ENCODE measurements at regions not wholly inside any gene's neighbourhood (a gene's known extent, or its start where the extent isn't known, plus 50 kb on each side); places are given as distances from the start of the nearest gene placed in this dataset.

DNA sequence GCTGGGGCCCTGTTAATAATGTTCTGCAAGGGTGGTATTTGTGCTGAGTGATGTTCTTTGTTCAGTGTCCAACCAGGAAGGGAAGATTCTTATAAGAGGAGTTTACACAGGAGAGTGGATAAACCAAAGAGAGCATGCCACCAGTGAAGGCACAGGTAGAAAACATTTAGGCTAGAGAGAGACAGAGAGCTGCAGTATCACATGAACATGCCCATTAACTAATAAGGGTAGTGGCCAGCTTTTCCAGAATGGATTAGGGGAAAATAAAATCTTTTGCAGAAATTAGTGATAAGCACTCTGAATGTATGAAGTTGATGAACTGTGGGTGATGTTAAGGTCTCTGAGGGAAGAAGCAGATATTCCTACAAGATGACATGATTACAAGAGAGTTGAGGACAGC lies 54.1 kb upstream of the PRLR start:
- Mint-ChIP-seq H3K4me1 (ENCODE audit: low read depth) (peaks cover 2% of the 10 kb centered on the region), H3K4me3 (ENCODE audit: low read depth) (no peak overlapping the region), H3K27me3 (no peaks in the 10 kb centered on the region), H3K9me3 (ENCODE audit: low read depth) (peaks cover 11% of the 10 kb centered on the region), H3K27ac (no peak overlapping the region), H3K36me3 (ENCODE audit: insufficient read depth) (no peaks in the 10 kb centered on the region)
- TF ChIP-seq, protein P1, sequence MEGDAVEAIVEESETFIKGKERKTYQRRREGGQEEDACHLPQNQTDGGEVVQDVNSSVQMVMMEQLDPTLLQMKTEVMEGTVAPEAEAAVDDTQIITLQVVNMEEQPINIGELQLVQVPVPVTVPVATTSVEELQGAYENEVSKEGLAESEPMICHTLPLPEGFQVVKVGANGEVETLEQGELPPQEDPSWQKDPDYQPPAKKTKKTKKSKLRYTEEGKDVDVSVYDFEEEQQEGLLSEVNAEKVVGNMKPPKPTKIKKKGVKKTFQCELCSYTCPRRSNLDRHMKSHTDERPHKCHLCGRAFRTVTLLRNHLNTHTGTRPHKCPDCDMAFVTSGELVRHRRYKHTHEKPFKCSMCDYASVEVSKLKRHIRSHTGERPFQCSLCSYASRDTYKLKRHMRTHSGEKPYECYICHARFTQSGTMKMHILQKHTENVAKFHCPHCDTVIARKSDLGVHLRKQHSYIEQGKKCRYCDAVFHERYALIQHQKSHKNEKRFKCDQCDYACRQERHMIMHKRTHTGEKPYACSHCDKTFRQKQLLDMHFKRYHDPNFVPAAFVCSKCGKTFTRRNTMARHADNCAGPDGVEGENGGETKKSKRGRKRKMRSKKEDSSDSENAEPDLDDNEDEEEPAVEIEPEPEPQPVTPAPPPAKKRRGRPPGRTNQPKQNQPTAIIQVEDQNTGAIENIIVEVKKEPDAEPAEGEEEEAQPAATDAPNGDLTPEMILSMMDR (IDR thresholded peaks at IDR 0.05; ENCODE audit: unreplicated experiment) = no peak
- DNase-seq (ENCODE audit: low spot score, unreplicated experiment) = no peak

DNA sequence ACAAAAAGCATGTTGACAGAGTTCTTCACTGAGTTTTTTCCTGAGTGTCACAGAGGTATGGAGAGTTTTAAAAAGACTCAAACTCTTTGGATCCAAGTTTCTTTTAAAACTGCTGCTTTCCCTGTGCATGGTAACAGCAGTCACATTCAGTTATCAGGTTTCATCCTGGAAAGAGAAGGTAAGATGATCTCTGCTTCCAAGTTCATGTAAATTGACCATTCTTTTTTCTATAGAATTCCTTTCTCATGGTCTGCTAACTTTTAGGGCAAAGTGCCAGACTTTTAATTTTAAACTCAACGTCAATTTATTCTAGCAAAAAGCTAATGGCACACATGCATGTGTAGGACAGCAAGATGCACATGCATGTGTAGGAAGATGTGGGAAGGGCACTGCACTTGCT lies 52.5 kb upstream of the PRLR start:
- H3K27ac Mint-ChIP-seq = no peak overlapping the region
- H3K4me3 Mint-ChIP-seq (ENCODE audit: low read depth) = no peak overlapping the region
- H3K4me1 Mint-ChIP-seq (ENCODE audit: low read depth) = peaks cover 2% of the 10 kb centered on the region
- H3K9me3 Mint-ChIP-seq (ENCODE audit: low read depth) = peaks cover 15% of the 10 kb centered on the region
- DNase-seq (ENCODE audit: low spot score, unreplicated experiment) = no peak
- H3K36me3 Mint-ChIP-seq (ENCODE audit: insufficient read depth) = no peaks in the 10 kb centered on the region
- H3K27me3 Mint-ChIP-seq = no peaks in the 10 kb centered on the region
- TF ChIP-seq, protein P1 (IDR thresholded peaks at IDR 0.05; ENCODE audit: unreplicated experiment) = no peak

- peaks cover 19% of the 10 kb centered on the region for H3K9me3 Mint-ChIP-seq (ENCODE audit: low read depth)
Measured at GRCh38 chr5:35281613-35282012, 51.3 kb upstream of the PRLR start.

More at GRCh38 chr5:35281613-35282012, 51.3 kb upstream of the PRLR start:
- H3K27me3 Mint-ChIP-seq = no peaks in the 10 kb centered on the region
- H3K36me3 Mint-ChIP-seq (ENCODE audit: insufficient read depth) = no peaks in the 10 kb centered on the region
- H3K27ac Mint-ChIP-seq = no peak overlapping the region
- peaks cover 2% of the 10 kb centered on the region for H3K4me1 Mint-ChIP-seq (ENCODE audit: low read depth)
- TF ChIP-seq, protein P1 (IDR thresholded peaks at IDR 0.05; ENCODE audit: unreplicated experiment) = no peak
- no peak overlapping the region for H3K4me3 Mint-ChIP-seq (ENCODE audit: low read depth)
- no peak for DNase-seq (ENCODE audit: low spot score, unreplicated experiment)
